H9 (cell line): ENCODE measurements at regions not wholly inside any gene's neighbourhood (a gene's known extent, or its start where the extent isn't known, plus 50 kb on each side); places are given as distances from the start of the nearest gene placed in this dataset.

ENCODE experiments used
- DNase-seq: peaks from one replicate; pipeline ENCODE4 v3.0.0-alpha.2; 2017
- H2AFZ ChIP-seq: one replicate; pipeline ENCODE4 v1.6.1; 2013; ENCODE audit warnings: mild to moderate bottlenecking, low read length, control low read depth, moderate library complexity
- H2AK5ac ChIP-seq: 2 replicates; pipeline ENCODE4 v1.6.1; 2013; ENCODE audit warnings: low read length, control low read depth, mixed read lengths; ENCODE audit not compliant: insufficient read length
- H2BK120ac ChIP-seq: one replicate; pipeline ENCODE4 v1.6.1; 2013; ENCODE audit warnings: low read depth, mild to moderate bottlenecking, low read length, control low read depth, inconsistent platforms; ENCODE audit not compliant: poor library complexity, severe bottlenecking
- H2BK12ac ChIP-seq: 2 replicates; pipeline ENCODE4 v1.6.1; 2013; ENCODE audit warnings: low read length, control low read depth, mixed read lengths, low read depth; ENCODE audit not compliant: insufficient read length
- H2BK15ac ChIP-seq: 2 replicates; pipeline ENCODE4 v1.6.1; 2013; ENCODE audit warnings: low read depth, low read length, control low read depth
- H2BK20ac ChIP-seq: one replicate; pipeline ENCODE4 v1.6.1; 2013; ENCODE audit warnings: low read depth, mild to moderate bottlenecking, low read length, control low read depth, inconsistent platforms; ENCODE audit not compliant: poor library complexity, severe bottlenecking
- H2BK5ac ChIP-seq: 2 replicates; pipeline ENCODE4 v1.6.1; 2013; ENCODE audit warnings: low read length, control low read depth, mixed read lengths; ENCODE audit not compliant: insufficient read length
- H3K14ac ChIP-seq: 2 replicates; pipeline ENCODE4 v1.6.1; 2013; ENCODE audit warnings: low read length, control low read depth; ENCODE audit not compliant: insufficient read depth
- H3K18ac ChIP-seq: 2 replicates; pipeline ENCODE4 v1.6.1; 2013; ENCODE audit warnings: low read depth, mild to moderate bottlenecking, mixed read lengths, low read length, control low read depth; ENCODE audit not compliant: insufficient read length
- H3K23ac ChIP-seq: 2 replicates; pipeline ENCODE4 v1.6.1; 2013; ENCODE audit warnings: low read length, control low read depth, mixed read lengths, low read depth; ENCODE audit not compliant: insufficient read length
- H3K23me2 ChIP-seq: 2 replicates; pipeline ENCODE4 v1.6.1; 2013; ENCODE audit warnings: low read depth, mild to moderate bottlenecking, mixed read lengths, low read length, control low read depth; ENCODE audit not compliant: insufficient read length, poor library complexity, severe bottlenecking
- H3K27ac ChIP-seq: 2 replicates; pipeline ENCODE4 v1.5.1; 2013; ENCODE audit warnings: low read length, control low read depth, mixed read lengths, low read depth; ENCODE audit not compliant: insufficient read length
- H3K27me3 ChIP-seq: 2 replicates; pipeline ENCODE4 v1.6.1; 2013; ENCODE audit warnings: low read length, control low read depth, inconsistent platforms; ENCODE audit not compliant: insufficient read depth
- H3K4ac ChIP-seq: 2 replicates; pipeline ENCODE4 v1.6.1; 2013; ENCODE audit warnings: low read depth, mild to moderate bottlenecking, control low read depth, inconsistent platforms, low read length, moderate library complexity
- H3K4me1 ChIP-seq: 2 replicates; pipeline ENCODE4 v1.6.1; 2013; ENCODE audit warnings: low read length, control low read depth, inconsistent platforms; ENCODE audit not compliant: insufficient read depth
- H3K4me2 ChIP-seq: 2 replicates; pipeline ENCODE4 v1.6.1; 2013; ENCODE audit warnings: low read length, control low read depth, mixed read lengths; ENCODE audit not compliant: insufficient read length, insufficient read depth
- H3K56ac ChIP-seq: 2 replicates; pipeline ENCODE4 v1.6.1; 2013; ENCODE audit warnings: low read depth, mild to moderate bottlenecking, mixed read lengths, low read length, control low read depth; ENCODE audit not compliant: insufficient read length
- H3K79me1 ChIP-seq: 2 replicates; pipeline ENCODE4 v1.6.1; 2013; ENCODE audit warnings: low read depth, mild to moderate bottlenecking, moderate library complexity, low read length, control low read depth, inconsistent platforms; ENCODE audit not compliant: insufficient read depth, poor library complexity, severe bottlenecking
- H3K79me2 ChIP-seq: 2 replicates; pipeline ENCODE4 v1.6.1; 2013; ENCODE audit warnings: low read length, control low read depth, inconsistent platforms; ENCODE audit not compliant: insufficient read depth
- H3K9ac ChIP-seq: 2 replicates; pipeline ENCODE4 v1.6.1; 2013; ENCODE audit warnings: low read length, control low read depth, mixed read lengths; ENCODE audit not compliant: insufficient read length; ENCODE audit errors: extremely low read depth
- H3K9me3 ChIP-seq: one replicate; pipeline ENCODE4 v1.6.1; 2013; ENCODE audit warnings: low read depth, low read length, inconsistent platforms; ENCODE audit not compliant: control insufficient read depth
- H3T11ph ChIP-seq: one replicate; pipeline ENCODE4 v1.6.1; 2013; ENCODE audit warnings: mild to moderate bottlenecking, low read length, control low read depth, inconsistent platforms
- H4K20me1 ChIP-seq: one replicate; pipeline ENCODE4 v1.6.1; 2013; ENCODE audit not compliant: control insufficient read depth, insufficient read length, insufficient read depth
- H4K5ac ChIP-seq: 2 replicates; pipeline ENCODE4 v1.6.1; 2013; ENCODE audit warnings: low read depth, mild to moderate bottlenecking, mixed read lengths, low read length, control low read depth; ENCODE audit not compliant: insufficient read length
- H4K8ac ChIP-seq: replicated peaks from 2 replicates; pipeline ENCODE4 v1.6.1; 2013; ENCODE audit warnings: low read length, control low read depth, mixed read lengths, low read depth; ENCODE audit not compliant: insufficient read length
- H4K91ac ChIP-seq: 2 replicates; pipeline ENCODE4 v1.6.1; 2013; ENCODE audit warnings: low read depth, mild to moderate bottlenecking, moderate library complexity, mixed read lengths, low read length, control low read depth; ENCODE audit not compliant: insufficient read length
- H3K27ac Mint-ChIP-seq, 3 experiments: 2 replicates in 2 of 3; 3 replicates in 1 of 3; pipeline ENCODE4 v1.8.0; 2020 to 2021; ENCODE audit warnings: mixed read lengths in 3 of 3, mild to moderate bottlenecking in 1 of 3, moderate library complexity in 1 of 3
- H3K27me3 Mint-ChIP-seq: 2 replicates; pipeline ENCODE4 v1.8.0; 2021; ENCODE audit warnings: low read depth, mild to moderate bottlenecking, moderate library complexity, mixed read lengths
- H3K36me3 Mint-ChIP-seq, 3 experiments: 2 replicates in 2 of 3; 3 replicates in 1 of 3; pipeline ENCODE4 v1.8.0; 2020 to 2021; ENCODE audit warnings: low read depth in 3 of 3, mixed read lengths in 3 of 3; ENCODE audit not compliant: insufficient read depth in 1 of 3
- H3K4me1 Mint-ChIP-seq, 2 experiments: 2 replicates each; pipeline ENCODE4 v1.8.0; 2020; ENCODE audit warnings: mixed read lengths in 2 of 2
- H3K4me3 Mint-ChIP-seq, 2 experiments: 2 replicates in 1 of 2; 3 replicates in 1 of 2; pipeline ENCODE4 v1.8.0; 2020 to 2021; ENCODE audit warnings: mild to moderate bottlenecking in 2 of 2, mixed read lengths in 2 of 2, moderate library complexity in 1 of 2
- H3K9me3 Mint-ChIP-seq, 2 experiments: 2 replicates in 1 of 2; 3 replicates in 1 of 2; pipeline ENCODE4 v1.8.0; 2020; ENCODE audit warnings: mild to moderate bottlenecking in 2 of 2, mixed read lengths in 2 of 2, moderate library complexity in 1 of 2
- CTCF ChIP-seq: fragments of 200-600 bp; sonication (generic); conservative IDR thresholded peaks from 3 replicates; pipeline ENCODE4 v1.8.0; 2021; ENCODE audit warnings: antibody characterized with exemption, mild to moderate bottlenecking
- WGBS: extraction: QIAGEN DNeasy Blood & Tissue Kit; methylation state at CpG from one replicate; pipeline ENCODE4 v1.1.7; 2013; ENCODE audit warnings: missing lambda C conversion rate, low lambda C conversion rate, mixed read lengths; ENCODE audit not compliant: insufficient read length; ENCODE audit errors: extremely low coverage; 5-methylcytosine and 5-hydroxymethylcytosine counted together

- Mint-ChIP-seq H3K27me3 (peaks cover 4% of the 10 kb centered on the region; the same call in 1 of the 2 replicates), H3K9me3 (no peaks in the 10 kb centered on the region), H3K4me1 (no peaks in the 10 kb centered on the region), H3K4me3 (no peak overlapping the region), H3K36me3 (no peaks in the 10 kb centered on the region), H3K27ac (no peak overlapping the region)
- Histone ChIP-seq H2BK120ac (no peak overlapping the region), H3K27me3 (no peaks in the 10 kb centered on the region), H3K18ac (no peak overlapping the region), H3T11ph (no peak overlapping the region), H2BK15ac (no peak overlapping the region), H2BK20ac (no peak overlapping the region), H3K23me2 (no peaks in the 10 kb centered on the region), H3K79me1 (no peaks in the 10 kb centered on the region), H3K4me1 (no peaks in the 10 kb centered on the region), H3K9me3 (no peaks in the 10 kb centered on the region), H4K20me1 (no peaks in the 10 kb centered on the region), H3K27ac (no peak overlapping the region), H3K23ac (no peak overlapping the region), H4K8ac (no peak overlapping the region), H3K4me2 (no peak overlapping the region), H2BK5ac (no peak overlapping the region), H4K91ac (no peak overlapping the region), H3K14ac (no peak overlapping the region), H3K56ac (no peak overlapping the region), H4K5ac (no peak overlapping the region), H2AFZ (no peak overlapping the region), H2BK12ac (no peak overlapping the region), H3K79me2 (no peaks in the 10 kb centered on the region), H2AK5ac (no peak overlapping the region), H3K4ac (no peak overlapping the region), H3K9ac (no peak overlapping the region)
- no peak for DNase-seq
- no CpG with 5 or more reads among the region's 3 CpGs for WGBS
- TF ChIP-seq CTCF = no peak
Measured at GRCh38 chr2:152254486-152254885, 78.9 kb upstream of the STAM2 start.
